ENCODE measurements at regions not wholly inside any gene's neighbourhood (a gene's known extent, or its start where the extent isn't known, plus 50 kb on each side); places are given as distances from the start of the nearest gene placed in this dataset.
A peak's percentile ranks its signal among the peaks of the same experiment; 100 is the strongest.

- DNase-seq (ENCODE audit: low spot score), result no peak
- Histone ChIP-seq H3K4me3 (no peak overlapping the region), H3K27ac (no peak overlapping the region), H3K36me3 (no peaks in the 10 kb centered on the region), H3K27me3 (no peaks in the 10 kb centered on the region), H3K4me1 (no peaks in the 10 kb centered on the region), H3K9me3 (no peaks in the 10 kb centered on the region)
- TF ChIP-seq CTCF (IDR thresholded peaks at IDR 0.05), result no peak
Measured at GRCh38 chr3:15892311-15893227, 94.8 kb upstream of the ANKRD28 start.

- no peak for TF ChIP-seq CTCF (IDR thresholded peaks at IDR 0.05)
- H3K4me3 ChIP-seq, result no peak overlapping the region
- H3K4me1 ChIP-seq, result no peaks in the 10 kb centered on the region
- no peak for DNase-seq (ENCODE audit: low spot score)
- H3K9me3 ChIP-seq, result no peaks in the 10 kb centered on the region
- H3K27ac ChIP-seq, result peak overlapping the region; percentile 10 to 33
- no peaks in the 10 kb centered on the region for H3K27me3 ChIP-seq
- H3K36me3 ChIP-seq, result no peaks in the 10 kb centered on the region
Measured at GRCh38 chr3:15894382-15894781, 96.6 kb upstream of the ANKRD28 start.

- no peaks in the 10 kb centered on the region for H3K27me3 ChIP-seq
- H3K27ac ChIP-seq, result no peak overlapping the region
- TF ChIP-seq CTCF (IDR thresholded peaks at IDR 0.05), result no peak
- no peak overlapping the region for H3K4me3 ChIP-seq
- H3K4me1 ChIP-seq, result no peaks in the 10 kb centered on the region
- H3K36me3 ChIP-seq, result no peaks in the 10 kb centered on the region
- no peak for DNase-seq (ENCODE audit: low spot score)
- H3K9me3 ChIP-seq, result no peaks in the 10 kb centered on the region
Measured at GRCh38 chr3:15896500-15896899, 98.7 kb upstream of the ANKRD28 start.

GRCh38 chr3:15899388-15899787 lies 101.6 kb upstream of the ANKRD28 start:
- no peaks in the 10 kb centered on the region for H3K27me3 ChIP-seq
- H3K4me1 ChIP-seq, result peaks cover 0 to 17% of the 10 kb centered on the region in 2 donors
- no peaks in the 10 kb centered on the region for H3K36me3 ChIP-seq
- H3K9me3 ChIP-seq, result no peaks in the 10 kb centered on the region
- no peak overlapping the region for H3K4me3 ChIP-seq
- DNase-seq (ENCODE audit: low spot score), result no peak
- no peak overlapping the region for H3K27ac ChIP-seq
- TF ChIP-seq CTCF (IDR thresholded peaks at IDR 0.05), result no peak

- DNase-seq (ENCODE audit: low spot score), result peak; percentile 61
- Histone ChIP-seq H3K9me3 (no peaks in the 10 kb centered on the region), H3K27ac (peak overlapping the region; percentile 33 to 46), H3K36me3 (no peaks in the 10 kb centered on the region), H3K4me3 (no peak overlapping the region), H3K27me3 (no peaks in the 10 kb centered on the region), H3K4me1 (peaks cover 0 to 17% of the 10 kb centered on the region in 2 donors)
- TF ChIP-seq CTCF (IDR thresholded peaks at IDR 0.05), result no peak
Measured at GRCh38 chr3:15903164-15903563, 105.4 kb upstream of the ANKRD28 start.

Measured in right atrium auricular region (tissue), 2 donors.